ENCODE measurements at regions not wholly inside any gene's neighbourhood (a gene's known extent, or its start where the extent isn't known, plus 50 kb on each side); places are given as distances from the start of the nearest gene placed in this dataset.

DNA sequence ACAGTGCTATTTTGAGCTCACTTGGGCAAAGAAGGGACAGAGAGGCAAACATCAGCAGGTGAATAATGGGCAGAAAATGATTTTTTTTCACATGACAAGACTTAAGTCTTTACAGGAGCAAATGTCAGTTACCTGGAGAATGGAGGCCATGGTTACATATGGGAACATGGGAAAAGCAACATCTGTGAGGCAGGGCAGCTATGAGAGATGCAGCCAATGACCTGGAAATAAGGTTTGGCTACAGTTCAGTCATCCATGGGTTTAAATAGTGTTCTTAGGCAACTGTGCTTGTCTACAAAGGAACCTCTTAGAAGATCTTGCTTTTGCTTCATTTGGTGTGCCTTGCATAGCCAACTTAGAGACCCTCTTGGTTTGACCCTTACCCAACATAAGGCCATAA is 490.2 kb upstream of the LCORL start:
- TF ChIP-seq, protein P1, sequence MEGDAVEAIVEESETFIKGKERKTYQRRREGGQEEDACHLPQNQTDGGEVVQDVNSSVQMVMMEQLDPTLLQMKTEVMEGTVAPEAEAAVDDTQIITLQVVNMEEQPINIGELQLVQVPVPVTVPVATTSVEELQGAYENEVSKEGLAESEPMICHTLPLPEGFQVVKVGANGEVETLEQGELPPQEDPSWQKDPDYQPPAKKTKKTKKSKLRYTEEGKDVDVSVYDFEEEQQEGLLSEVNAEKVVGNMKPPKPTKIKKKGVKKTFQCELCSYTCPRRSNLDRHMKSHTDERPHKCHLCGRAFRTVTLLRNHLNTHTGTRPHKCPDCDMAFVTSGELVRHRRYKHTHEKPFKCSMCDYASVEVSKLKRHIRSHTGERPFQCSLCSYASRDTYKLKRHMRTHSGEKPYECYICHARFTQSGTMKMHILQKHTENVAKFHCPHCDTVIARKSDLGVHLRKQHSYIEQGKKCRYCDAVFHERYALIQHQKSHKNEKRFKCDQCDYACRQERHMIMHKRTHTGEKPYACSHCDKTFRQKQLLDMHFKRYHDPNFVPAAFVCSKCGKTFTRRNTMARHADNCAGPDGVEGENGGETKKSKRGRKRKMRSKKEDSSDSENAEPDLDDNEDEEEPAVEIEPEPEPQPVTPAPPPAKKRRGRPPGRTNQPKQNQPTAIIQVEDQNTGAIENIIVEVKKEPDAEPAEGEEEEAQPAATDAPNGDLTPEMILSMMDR (IDR thresholded peaks at IDR 0.05), result no peak
- TF ChIP-seq POLR2A (IDR thresholded peaks at IDR 0.05), result no peak
